ENCODE measurements at regions not wholly inside any gene's neighbourhood (a gene's known extent, or its start where the extent isn't known, plus 50 kb on each side); places are given as distances from the start of the nearest gene placed in this dataset.

DNA sequence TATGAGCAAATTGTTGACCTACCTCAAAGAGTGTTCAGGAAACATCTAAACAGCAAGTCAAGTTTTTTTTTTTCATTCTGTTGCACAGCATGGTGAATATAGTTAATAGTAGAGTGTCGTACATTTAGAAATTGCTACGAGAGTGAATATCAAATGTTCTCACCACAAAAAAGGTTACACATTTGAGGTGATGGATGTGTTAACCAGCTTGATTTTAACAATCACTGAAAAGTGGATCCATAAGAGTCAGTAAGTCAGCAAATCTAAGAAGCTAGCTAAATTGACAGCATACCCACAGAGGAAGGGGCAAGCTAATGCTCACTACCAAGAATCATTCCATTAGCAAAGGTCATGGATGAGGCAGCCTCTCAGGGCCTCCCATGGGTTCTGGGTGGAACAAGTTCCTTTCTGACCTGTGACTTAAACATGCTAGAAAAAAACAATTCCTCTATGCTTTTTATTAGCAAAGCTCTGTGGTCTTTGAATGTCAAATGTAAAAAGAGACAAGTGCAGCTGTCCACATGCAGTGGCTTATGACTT lies 235.4 kb upstream of the CCDC179 start:
- TF ChIP-seq, protein P1, sequence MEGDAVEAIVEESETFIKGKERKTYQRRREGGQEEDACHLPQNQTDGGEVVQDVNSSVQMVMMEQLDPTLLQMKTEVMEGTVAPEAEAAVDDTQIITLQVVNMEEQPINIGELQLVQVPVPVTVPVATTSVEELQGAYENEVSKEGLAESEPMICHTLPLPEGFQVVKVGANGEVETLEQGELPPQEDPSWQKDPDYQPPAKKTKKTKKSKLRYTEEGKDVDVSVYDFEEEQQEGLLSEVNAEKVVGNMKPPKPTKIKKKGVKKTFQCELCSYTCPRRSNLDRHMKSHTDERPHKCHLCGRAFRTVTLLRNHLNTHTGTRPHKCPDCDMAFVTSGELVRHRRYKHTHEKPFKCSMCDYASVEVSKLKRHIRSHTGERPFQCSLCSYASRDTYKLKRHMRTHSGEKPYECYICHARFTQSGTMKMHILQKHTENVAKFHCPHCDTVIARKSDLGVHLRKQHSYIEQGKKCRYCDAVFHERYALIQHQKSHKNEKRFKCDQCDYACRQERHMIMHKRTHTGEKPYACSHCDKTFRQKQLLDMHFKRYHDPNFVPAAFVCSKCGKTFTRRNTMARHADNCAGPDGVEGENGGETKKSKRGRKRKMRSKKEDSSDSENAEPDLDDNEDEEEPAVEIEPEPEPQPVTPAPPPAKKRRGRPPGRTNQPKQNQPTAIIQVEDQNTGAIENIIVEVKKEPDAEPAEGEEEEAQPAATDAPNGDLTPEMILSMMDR (conservative IDR thresholded peaks at IDR 0.05) = no peak
- TF ChIP-seq ZFX (IDR thresholded peaks at IDR 0.05) = no peak

Data from C4-2B (cell line).